HG02943 (cell line): ENCODE measurements at regions not wholly inside any gene's neighbourhood (a gene's known extent, or its start where the extent isn't known, plus 50 kb on each side); places are given as distances from the start of the nearest gene placed in this dataset.

Experiments used
- ATAC-seq: cut with Tn5 transposase; IDR thresholded peaks from one replicate; pipeline ENCODE4 v1.9.1; 2021; ENCODE audit warnings: mild to moderate bottlenecking, low read depth, moderate library complexity; ENCODE audit not compliant: unreplicated experiment

- no peak for ATAC-seq
Measured at GRCh38 chr3:181174676-181175233, 185.2 kb upstream of the DNAJC19 start.

- ATAC-seq: no peak
Measured at GRCh38 chr3:181174022-181174421, 184.5 kb upstream of the DNAJC19 start.

GRCh38 chr3:181173227-181173626 is 183.7 kb upstream of the DNAJC19 start:
- no peak for ATAC-seq

GRCh38 chr3:181134873-181135272 is 145.3 kb upstream of the DNAJC19 start:
- ATAC-seq: no peak

GRCh38 chr3:181133832-181134231 is 144.3 kb upstream of the DNAJC19 start:
- ATAC-seq: no peak

- no peak for ATAC-seq
Measured at GRCh38 chr3:181105646-181106045, 116.1 kb upstream of the DNAJC19 start.

- ATAC-seq: no peak
Measured at GRCh38 chr3:181103605-181104004, 114.1 kb upstream of the DNAJC19 start.

- no peak for ATAC-seq
Measured at GRCh38 chr3:181086011-181086410, 96.5 kb upstream of the DNAJC19 start.

GRCh38 chr3:181081930-181082329 is 92.4 kb upstream of the DNAJC19 start:
- ATAC-seq: no peak

GRCh38 chr3:181076558-181076957 is 87.0 kb upstream of the DNAJC19 start:
- ATAC-seq: no peak

GRCh38 chr3:181075098-181075497 is 85.6 kb upstream of the DNAJC19 start:
- no peak for ATAC-seq

GRCh38 chr3:181066143-181067087 is 76.9 kb upstream of the DNAJC19 start:
- ATAC-seq: no peak

- ATAC-seq: no peak
Measured at GRCh38 chr3:181056136-181056732, 66.7 kb upstream of the DNAJC19 start.

GRCh38 chr3:181054538-181054937 is 65.0 kb upstream of the DNAJC19 start:
- no peak for ATAC-seq

GRCh38 chr3:181052256-181052655 is 62.7 kb upstream of the DNAJC19 start:
- ATAC-seq: no peak

GRCh38 chr3:181050738-181051137 is 61.2 kb upstream of the DNAJC19 start:
- ATAC-seq: no peak

GRCh38 chr3:181040030-181040429 is 50.5 kb upstream of the DNAJC19 start:
- ATAC-seq: no peak
